RWPE2 (cell line): ENCODE measurements at regions not wholly inside any gene's neighbourhood (a gene's known extent, or its start where the extent isn't known, plus 50 kb on each side); places are given as distances from the start of the nearest gene placed in this dataset.

Source experiments
- ATAC-seq: fragments of 200-7000 bp; cut with Tn5 transposase; 3 replicates; pipeline ENCODE4 v1.9.1; 2021; ENCODE audit warnings: low read depth
- DNase-seq: peaks from one replicate; pipeline ENCODE4 v3.0.0-alpha.2; 2020; ENCODE audit warnings: low spot score
- H3K27ac ChIP-seq: fragments of 450-650 bp; 2 replicates; pipeline ENCODE4 v1.5.1; 2017; ENCODE audit warnings: mild to moderate bottlenecking; ENCODE audit not compliant: poor library complexity, severe bottlenecking
- H3K27me3 ChIP-seq: fragments of 250-450 bp; sonication (Bioruptor Pico); 2 replicates; pipeline ENCODE4 v1.5.1; 2021; ENCODE audit warnings: mild to moderate bottlenecking, moderate library complexity; ENCODE audit not compliant: insufficient read depth, poor library complexity, severe bottlenecking
- H3K36me3 ChIP-seq: fragments of 250-450 bp; sonication (Bioruptor Pico); 2 replicates; pipeline ENCODE4 v1.5.1; 2020; ENCODE audit warnings: low read depth, mild to moderate bottlenecking, moderate library complexity
- H3K4me1 ChIP-seq: fragments of 250-450 bp; sonication (Bioruptor Pico); 2 replicates; pipeline ENCODE4 v1.5.1; 2021; ENCODE audit warnings: mild to moderate bottlenecking, moderate library complexity; ENCODE audit not compliant: insufficient read depth, poor library complexity, severe bottlenecking
- H3K4me3 ChIP-seq: fragments of 250-450 bp; sonication (Bioruptor Pico); 2 replicates; pipeline ENCODE4 v1.5.1; 2021; ENCODE audit warnings: mild to moderate bottlenecking, moderate library complexity; ENCODE audit not compliant: severe bottlenecking
- H3K9me3 ChIP-seq: fragments of 250-450 bp; sonication (Bioruptor Pico); 2 replicates; pipeline ENCODE4 v1.5.1; 2021; ENCODE audit warnings: mild to moderate bottlenecking, moderate library complexity; ENCODE audit not compliant: severe bottlenecking
- TF ChIP-seq, protein P1 (sequence below): fragments of 450-650 bp; IDR thresholded peaks from one replicate; pipeline ENCODE4 v1.5.1; 2017; ENCODE audit warnings: mild to moderate bottlenecking, moderate library complexity; ENCODE audit not compliant: poor library complexity, severe bottlenecking

DNA sequence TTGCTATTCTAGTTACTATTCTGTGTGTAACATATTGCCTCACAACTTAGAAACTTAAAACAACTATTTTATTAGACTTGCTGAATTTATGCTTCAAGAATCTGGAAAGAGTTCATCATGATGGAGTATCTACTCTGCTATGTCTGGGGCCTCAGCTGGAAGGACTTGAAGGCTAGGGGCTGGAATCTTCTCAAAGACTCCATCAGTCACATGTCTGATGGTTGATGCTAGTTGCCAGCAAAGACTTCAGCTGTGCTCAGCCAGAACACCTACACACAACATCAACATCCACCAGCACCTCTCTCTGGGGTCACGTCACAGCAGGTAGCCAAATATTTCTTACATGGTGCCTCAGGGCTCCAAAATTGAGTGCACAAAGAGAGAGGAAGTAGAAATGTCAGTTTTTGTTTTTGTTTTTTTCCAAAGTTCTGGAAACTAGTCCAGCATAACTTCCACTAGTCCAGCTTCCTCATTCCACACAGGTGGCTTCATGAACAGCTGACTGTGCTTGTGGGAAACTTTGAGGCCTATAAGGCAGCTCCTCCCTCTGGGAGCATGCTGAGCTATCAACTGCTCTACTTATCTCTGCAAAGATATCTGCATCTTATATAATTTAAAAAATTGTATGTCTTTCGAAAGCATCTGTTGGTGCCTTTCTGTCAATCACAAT, 325.4 kb upstream of the AGTR1 start:
- ATAC-seq (0 out of 3 replicates have a peak, but pooled peaks have one; percentile 33), DNase-seq (no peak)
- TF ChIP-seq, protein P1, sequence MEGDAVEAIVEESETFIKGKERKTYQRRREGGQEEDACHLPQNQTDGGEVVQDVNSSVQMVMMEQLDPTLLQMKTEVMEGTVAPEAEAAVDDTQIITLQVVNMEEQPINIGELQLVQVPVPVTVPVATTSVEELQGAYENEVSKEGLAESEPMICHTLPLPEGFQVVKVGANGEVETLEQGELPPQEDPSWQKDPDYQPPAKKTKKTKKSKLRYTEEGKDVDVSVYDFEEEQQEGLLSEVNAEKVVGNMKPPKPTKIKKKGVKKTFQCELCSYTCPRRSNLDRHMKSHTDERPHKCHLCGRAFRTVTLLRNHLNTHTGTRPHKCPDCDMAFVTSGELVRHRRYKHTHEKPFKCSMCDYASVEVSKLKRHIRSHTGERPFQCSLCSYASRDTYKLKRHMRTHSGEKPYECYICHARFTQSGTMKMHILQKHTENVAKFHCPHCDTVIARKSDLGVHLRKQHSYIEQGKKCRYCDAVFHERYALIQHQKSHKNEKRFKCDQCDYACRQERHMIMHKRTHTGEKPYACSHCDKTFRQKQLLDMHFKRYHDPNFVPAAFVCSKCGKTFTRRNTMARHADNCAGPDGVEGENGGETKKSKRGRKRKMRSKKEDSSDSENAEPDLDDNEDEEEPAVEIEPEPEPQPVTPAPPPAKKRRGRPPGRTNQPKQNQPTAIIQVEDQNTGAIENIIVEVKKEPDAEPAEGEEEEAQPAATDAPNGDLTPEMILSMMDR: no peak
- H3K36me3 ChIP-seq: no peaks in the 10 kb centered on the region
- no peaks in the 10 kb centered on the region for H3K4me1 ChIP-seq
- H3K27ac ChIP-seq: no peak overlapping the region
- H3K9me3 ChIP-seq: no peaks in the 10 kb centered on the region
- no peak overlapping the region for H3K4me3 ChIP-seq
- no peaks in the 10 kb centered on the region for H3K27me3 ChIP-seq

DNA sequence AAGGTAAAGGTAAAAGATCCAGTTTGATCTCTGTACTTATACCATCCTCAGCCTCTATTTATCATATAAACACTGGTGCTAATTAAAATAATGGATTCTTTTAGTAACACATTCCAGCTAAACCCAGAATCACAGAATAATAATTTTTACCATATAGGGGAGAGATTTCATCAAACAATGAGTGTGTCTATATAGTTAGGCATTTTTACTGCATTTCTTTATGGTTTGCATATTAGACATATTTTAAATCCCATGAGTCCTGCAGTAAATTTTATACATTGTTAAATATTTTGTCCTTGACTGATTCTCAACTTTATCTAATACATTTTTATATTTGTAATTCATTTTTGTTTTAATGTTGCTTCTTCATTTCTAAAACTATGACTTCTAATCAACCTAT, 323.7 kb upstream of the AGTR1 start:
- Histone ChIP-seq H3K27ac (no peak overlapping the region), H3K4me3 (no peak overlapping the region), H3K27me3 (no peaks in the 10 kb centered on the region), H3K36me3 (no peaks in the 10 kb centered on the region), H3K9me3 (no peaks in the 10 kb centered on the region), H3K4me1 (no peaks in the 10 kb centered on the region)
- DNase-seq: no peak
- TF ChIP-seq, protein P1: no peak
- ATAC-seq: no peak

DNA sequence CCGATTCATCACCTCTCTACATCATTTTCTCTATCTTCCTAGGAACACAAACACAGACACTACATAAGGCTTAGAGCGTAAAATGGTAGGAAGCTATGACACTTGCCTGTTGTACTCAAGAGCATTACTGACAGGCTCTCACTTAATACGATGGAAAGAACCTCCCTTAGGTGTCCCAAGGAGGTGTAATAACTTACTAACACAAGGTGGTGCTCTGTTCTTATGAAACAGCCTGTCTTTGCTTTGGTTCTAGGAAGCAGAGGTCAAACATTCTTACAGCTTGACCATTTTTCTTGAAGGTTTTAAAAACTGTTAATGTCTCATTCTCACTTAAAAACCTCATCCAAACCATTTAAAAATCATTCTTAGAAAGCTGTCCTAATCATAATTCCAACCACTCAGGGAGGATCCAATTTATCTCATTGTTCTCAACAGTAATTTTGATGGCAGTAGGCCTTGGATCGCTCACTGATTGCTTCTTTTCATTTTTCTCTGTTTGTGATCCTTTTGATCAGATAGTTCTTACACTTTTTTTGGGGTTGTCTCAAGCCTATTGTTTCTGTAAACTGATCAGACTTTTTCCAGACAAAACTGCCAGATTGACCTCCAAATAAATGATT, 317.8 kb upstream of the AGTR1 start:
- DNase-seq (no peak), ATAC-seq (peak; percentile 84)
- Histone ChIP-seq H3K4me1 (no peaks in the 10 kb centered on the region), H3K9me3 (no peaks in the 10 kb centered on the region), H3K36me3 (no peaks in the 10 kb centered on the region), H3K27me3 (no peaks in the 10 kb centered on the region), H3K27ac (no peak overlapping the region), H3K4me3 (no peak overlapping the region)
- TF ChIP-seq, protein P1: peak; percentile 54

DNA sequence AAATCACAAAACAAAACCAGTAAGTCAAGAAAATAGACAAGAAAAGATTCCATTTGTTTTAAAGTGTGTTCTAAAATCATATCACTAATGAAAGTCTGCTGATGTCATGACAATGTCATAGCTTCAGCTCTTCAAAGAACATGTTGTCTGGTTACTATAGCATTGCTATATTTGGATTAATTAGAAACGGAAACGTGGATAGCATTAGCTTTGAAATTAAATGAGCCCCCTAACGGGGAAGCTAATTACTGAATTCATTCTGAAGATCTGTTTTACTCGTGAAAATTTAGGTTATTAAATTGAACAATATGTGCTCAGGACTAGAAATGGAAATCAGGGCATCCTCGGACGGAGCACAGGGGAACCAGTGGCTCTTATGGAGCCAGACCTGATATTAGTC, 316.7 kb upstream of the AGTR1 start:
- H3K4me1 ChIP-seq: no peaks in the 10 kb centered on the region
- DNase-seq (no peak), ATAC-seq (no peak)
- TF ChIP-seq, protein P1: no peak
- no peak overlapping the region for H3K4me3 ChIP-seq
- no peaks in the 10 kb centered on the region for H3K9me3 ChIP-seq
- no peaks in the 10 kb centered on the region for H3K36me3 ChIP-seq
- H3K27me3 ChIP-seq: no peaks in the 10 kb centered on the region
- no peak overlapping the region for H3K27ac ChIP-seq

DNA sequence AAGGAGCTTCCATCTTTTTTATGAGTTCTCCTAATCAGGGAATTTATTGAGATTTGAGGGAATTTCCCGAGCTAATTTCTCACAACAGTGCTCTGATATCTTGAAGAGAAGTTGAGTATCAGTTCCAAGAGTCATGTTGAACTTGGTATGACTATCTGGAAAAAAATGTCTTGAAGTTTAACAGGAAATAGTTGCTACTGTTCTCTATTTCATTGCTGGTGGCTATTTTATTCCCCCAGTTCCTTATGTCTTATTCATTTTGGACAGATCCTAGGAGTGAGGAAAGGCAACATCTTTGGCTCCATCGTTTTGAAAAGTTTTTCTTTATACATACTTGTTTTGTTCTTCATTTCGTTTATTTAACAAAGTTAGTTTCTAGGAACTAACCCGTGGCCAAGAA, 307.8 kb upstream of the AGTR1 start:
- H3K36me3 ChIP-seq: no peaks in the 10 kb centered on the region
- ATAC-seq (no peak), DNase-seq (no peak)
- no peaks in the 10 kb centered on the region for H3K4me1 ChIP-seq
- H3K27ac ChIP-seq: no peak overlapping the region
- H3K27me3 ChIP-seq: no peaks in the 10 kb centered on the region
- TF ChIP-seq, protein P1: no peak
- no peaks in the 10 kb centered on the region for H3K9me3 ChIP-seq
- H3K4me3 ChIP-seq: no peak overlapping the region
